Mesothelial cell of epicardium (in vitro differentiated cells): ENCODE measurements at regions not wholly inside any gene's neighbourhood (a gene's known extent, or its start where the extent isn't known, plus 50 kb on each side); places are given as distances from the start of the nearest gene placed in this dataset.

Source experiments
- DNase-seq, 2 experiments: peaks; one replicate each; pipeline ENCODE4 v3.0.0; 2021; ENCODE audit warnings: low spot score in 2 of 2; ENCODE audit not compliant: unreplicated experiment in 2 of 2
- H3K27ac Mint-ChIP-seq: 2 replicates; pipeline ENCODE4 v1.8.0; 2021; ENCODE audit warnings: mixed read lengths
- H3K27me3 Mint-ChIP-seq: 2 replicates; pipeline ENCODE4 v1.8.0; 2021; ENCODE audit warnings: low read depth, mixed read lengths
- H3K36me3 Mint-ChIP-seq: 2 replicates; pipeline ENCODE4 v1.8.0; 2021; ENCODE audit warnings: mixed read lengths
- H3K4me1 Mint-ChIP-seq: 2 replicates; pipeline ENCODE4 v1.8.0; 2021; ENCODE audit warnings: mixed read lengths
- H3K4me3 Mint-ChIP-seq: 2 replicates; pipeline ENCODE4 v1.8.0; 2021; ENCODE audit warnings: mild to moderate bottlenecking, moderate library complexity, mixed read lengths
- H3K9me3 Mint-ChIP-seq: 2 replicates; pipeline ENCODE4 v1.8.0; 2021; ENCODE audit warnings: mixed read lengths
- CTCF ChIP-seq: fragments of 200-600 bp; sonication (generic); IDR thresholded peaks from one replicate; pipeline ENCODE4 v1.5.0; 2021; ENCODE audit warnings: antibody characterized with exemption; ENCODE audit not compliant: unreplicated experiment

- Mint-ChIP-seq H3K4me3 (no peak overlapping the region), H3K9me3 (no peaks in the 10 kb centered on the region), H3K27ac (no peak overlapping the region), H3K36me3 (no peaks in the 10 kb centered on the region), H3K27me3 (peaks cover 16% of the 10 kb centered on the region), H3K4me1 (no peaks in the 10 kb centered on the region)
- TF ChIP-seq CTCF, result no peak
- no peak for DNase-seq
These were observed 363.1 kb upstream of the STXBP6 start for GRCh38 chr14:25412998-25413397.

GRCh38 chr14:25411781-25412757 is 362.1 kb upstream of the STXBP6 start:
- Mint-ChIP-seq H3K9me3 (no peaks in the 10 kb centered on the region), H3K36me3 (no peaks in the 10 kb centered on the region), H3K27ac (no peak overlapping the region), H3K4me3 (no peak overlapping the region), H3K27me3 (peaks cover 16% of the 10 kb centered on the region), H3K4me1 (no peaks in the 10 kb centered on the region)
- TF ChIP-seq CTCF, result peak; percentile 34
- no peak for DNase-seq

- Mint-ChIP-seq H3K4me3 (no peak overlapping the region), H3K9me3 (no peaks in the 10 kb centered on the region), H3K27ac (no peak overlapping the region), H3K36me3 (no peaks in the 10 kb centered on the region), H3K27me3 (peaks cover 17% of the 10 kb centered on the region), H3K4me1 (no peaks in the 10 kb centered on the region)
- no peak for DNase-seq
- TF ChIP-seq CTCF, result peak; percentile 46
These were observed 356.9 kb upstream of the STXBP6 start for GRCh38 chr14:25406818-25407217.

- H3K27ac Mint-ChIP-seq, result no peak overlapping the region
- DNase-seq, result peak in 1 of 2 experiments; percentile 60
- peaks cover 29% of the 10 kb centered on the region for H3K27me3 Mint-ChIP-seq
These were observed 350.8 kb upstream of the STXBP6 start for GRCh38 chr14:25400607-25401206.

GRCh38 chr14:25396128-25396527 is 346.2 kb upstream of the STXBP6 start:
- TF ChIP-seq CTCF, result no peak
- no peaks in the 10 kb centered on the region for H3K36me3 Mint-ChIP-seq
- H3K4me1 Mint-ChIP-seq, result no peaks in the 10 kb centered on the region
- no peak overlapping the region for H3K4me3 Mint-ChIP-seq
- no peaks in the 10 kb centered on the region for H3K9me3 Mint-ChIP-seq
- no peak for DNase-seq
- peaks cover 8% of the 10 kb centered on the region for H3K27me3 Mint-ChIP-seq
- H3K27ac Mint-ChIP-seq, result no peak overlapping the region

More at GRCh38 chr14:25400607-25401206, 350.8 kb upstream of the STXBP6 start:
- H3K9me3 Mint-ChIP-seq, result no peaks in the 10 kb centered on the region
- H3K36me3 Mint-ChIP-seq, result no peaks in the 10 kb centered on the region
- no peaks in the 10 kb centered on the region for H3K4me1 Mint-ChIP-seq
- H3K4me3 Mint-ChIP-seq, result no peak overlapping the region
- TF ChIP-seq CTCF, result peak; percentile 79
